Activated gamma-delta T cell treated with Interleukin-2 at 50 U/mL for 16 hours (primary cell): ENCODE measurements at regions not wholly inside any gene's neighbourhood (a gene's known extent, or its start where the extent isn't known, plus 50 kb on each side); places are given as distances from the start of the nearest gene placed in this dataset.

Experiments
- DNase-seq: peaks from one replicate; pipeline ENCODE4 v3.0.0-alpha.2; 2020

GRCh38 chr21:14716761-14717396 is 170.8 kb upstream of the SAMSN1 start:
- DNase-seq = no peak

- no peak for DNase-seq
Measured at GRCh38 chr21:14713109-14713508, 167.0 kb upstream of the SAMSN1 start.

DNA sequence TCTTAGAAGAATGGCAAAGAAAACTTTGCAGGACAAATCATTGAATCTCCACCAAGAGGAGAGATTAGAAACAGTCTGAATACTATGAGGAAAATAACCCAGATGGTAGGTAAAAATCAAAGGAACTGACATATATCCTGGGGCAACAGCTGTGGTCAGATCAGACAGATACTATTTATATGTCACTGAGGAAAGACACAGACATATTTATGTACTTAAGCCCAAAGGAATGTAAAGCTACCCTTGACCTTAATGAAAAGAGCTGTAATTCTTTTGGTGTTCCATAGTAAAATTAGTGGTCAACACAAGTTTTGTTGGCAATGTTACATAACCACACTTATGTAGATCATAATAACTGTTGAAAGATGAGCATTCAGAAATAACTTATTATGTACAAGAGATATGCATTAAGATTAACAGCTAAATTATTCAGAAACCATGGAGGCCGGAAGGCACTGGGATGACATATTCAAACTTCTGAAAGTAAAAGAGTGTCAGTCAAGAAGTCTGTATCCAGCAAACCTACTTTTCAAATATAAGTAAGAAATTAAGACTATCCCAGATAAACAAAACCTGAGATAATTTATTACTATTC is 166.1 kb upstream of the SAMSN1 start:
- no peak for DNase-seq

GRCh38 chr21:14711287-14711686 is 165.2 kb upstream of the SAMSN1 start:
- DNase-seq = no peak

- DNase-seq = no peak
Measured at GRCh38 chr21:14707511-14708020, 161.5 kb upstream of the SAMSN1 start.

DNA sequence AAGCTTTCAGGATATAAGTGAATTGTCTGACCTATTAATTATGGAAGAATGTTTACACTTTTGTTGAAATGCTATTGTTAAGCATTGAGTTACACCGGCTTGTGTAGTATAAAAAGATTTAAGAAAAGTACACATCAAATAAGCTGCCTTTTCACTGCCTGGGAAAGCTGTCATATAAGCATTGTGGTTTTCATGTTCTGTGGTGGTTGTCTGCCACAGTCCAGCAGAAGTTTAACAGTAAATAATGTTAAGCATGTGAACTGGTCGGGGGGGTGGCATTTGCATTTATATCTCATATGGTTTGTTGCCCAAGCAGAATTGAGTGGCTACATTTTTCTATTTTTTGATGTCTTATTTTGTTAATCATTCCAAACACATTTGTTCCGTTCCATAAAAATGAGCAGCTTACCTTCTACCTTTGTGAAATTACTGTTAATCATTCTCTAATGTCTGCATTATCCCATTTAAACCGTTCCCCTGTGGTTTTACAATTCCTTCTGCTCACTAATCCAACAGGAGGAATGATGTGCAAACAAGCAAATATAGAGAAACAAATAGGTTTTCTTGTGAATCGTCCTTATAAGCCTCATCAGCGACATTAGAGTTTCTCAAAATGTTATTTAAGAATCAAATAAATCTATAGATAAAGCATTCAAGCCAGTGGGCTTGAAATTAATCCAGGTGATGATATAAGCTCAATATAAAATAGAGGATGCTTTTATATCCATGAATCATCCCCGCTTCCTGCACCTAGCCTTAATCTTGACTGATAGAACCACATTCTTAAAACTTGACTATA is 160.8 kb upstream of the SAMSN1 start:
- no peak for DNase-seq

DNA sequence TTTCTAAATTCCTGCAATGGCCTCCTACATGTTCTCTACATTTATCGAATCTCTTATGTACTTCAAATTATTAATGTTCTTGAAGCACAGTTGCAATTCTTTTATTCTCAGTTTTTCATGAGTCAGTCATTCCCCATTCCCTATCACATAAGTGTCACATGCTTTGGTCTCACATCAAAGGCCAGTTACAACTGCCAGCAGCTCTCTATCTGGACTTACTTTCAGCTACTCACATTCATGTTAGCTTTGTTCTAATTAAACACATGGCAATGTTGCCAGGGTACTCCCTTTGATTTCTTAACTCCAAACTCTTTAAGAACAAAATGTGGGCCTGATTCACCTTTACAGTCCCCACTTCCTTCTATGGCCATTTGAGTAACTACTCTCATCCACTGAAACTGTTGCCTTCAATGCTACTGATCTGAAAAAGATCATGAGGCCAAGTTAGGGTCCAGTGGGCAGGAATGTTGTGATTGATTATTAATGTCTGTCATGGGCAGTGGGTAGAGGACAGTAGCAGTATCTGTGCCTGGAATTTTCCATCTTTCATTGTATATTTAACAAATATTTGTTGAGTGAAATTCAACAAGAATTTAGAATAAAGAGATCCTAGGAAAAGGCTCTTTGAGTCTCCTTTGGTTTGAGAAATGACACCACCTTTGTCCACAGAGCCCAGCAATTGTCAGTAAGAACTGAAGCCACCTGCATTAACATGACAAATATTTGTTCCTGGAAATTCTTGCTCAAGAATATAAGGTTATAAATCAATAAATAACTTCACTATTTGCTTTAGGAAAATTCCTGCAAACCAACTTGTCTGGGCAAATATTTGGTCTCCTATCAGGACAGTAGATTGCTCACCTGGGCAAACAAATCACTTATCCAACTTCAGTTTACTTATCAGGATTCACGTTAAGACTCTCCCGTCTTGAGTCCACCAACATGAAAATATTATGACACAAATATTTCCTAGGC is 153.6 kb upstream of the SAMSN1 start:
- no peak for DNase-seq

DNA sequence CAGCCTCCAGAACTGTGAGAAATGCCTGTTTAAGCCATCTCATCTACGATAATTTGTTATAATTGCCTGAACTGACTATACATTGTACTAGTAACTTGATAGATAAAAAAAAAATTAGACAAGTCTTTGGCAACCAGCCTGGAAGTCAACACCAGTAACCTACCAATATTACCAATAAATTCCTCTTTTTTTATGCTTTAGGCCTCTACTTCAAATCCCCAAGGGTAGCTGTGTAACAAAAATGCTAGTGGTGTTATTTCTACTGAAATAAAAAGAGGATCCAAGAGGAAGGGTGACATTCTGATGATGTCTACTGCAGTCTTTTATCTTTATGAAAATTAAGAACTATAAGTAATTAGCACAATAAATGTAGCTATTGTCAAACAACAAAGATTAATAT is 151.7 kb upstream of the SAMSN1 start:
- no peak for DNase-seq

- no peak for DNase-seq
Measured at GRCh38 chr21:14694817-14695216, 148.7 kb upstream of the SAMSN1 start.

GRCh38 chr21:14693997-14694396 is 147.9 kb upstream of the SAMSN1 start:
- no peak for DNase-seq

DNA sequence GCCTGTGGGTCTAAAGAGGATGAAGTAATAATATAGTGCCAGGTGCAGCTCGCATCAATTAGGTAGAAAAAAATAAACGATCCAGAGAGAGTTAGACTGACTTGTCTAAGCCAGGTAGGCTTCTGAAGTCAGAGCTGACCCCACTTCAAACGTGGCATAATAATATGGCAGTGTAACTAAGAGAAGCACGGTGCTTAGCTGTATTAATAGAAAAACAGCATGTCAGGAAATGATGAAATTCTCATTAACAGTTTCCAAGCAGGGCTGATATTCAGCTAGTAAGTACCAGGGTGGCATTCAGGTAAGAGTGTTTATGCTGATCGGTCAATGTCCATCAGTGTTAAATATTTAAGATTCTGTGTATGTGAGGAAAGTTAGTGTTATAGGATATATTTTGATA is 145.8 kb upstream of the SAMSN1 start:
- DNase-seq = no peak

GRCh38 chr21:14690886-14691285 is 144.8 kb upstream of the SAMSN1 start:
- no peak for DNase-seq

- DNase-seq = no peak
Measured at GRCh38 chr21:14688936-14689335, 142.8 kb upstream of the SAMSN1 start.

DNA sequence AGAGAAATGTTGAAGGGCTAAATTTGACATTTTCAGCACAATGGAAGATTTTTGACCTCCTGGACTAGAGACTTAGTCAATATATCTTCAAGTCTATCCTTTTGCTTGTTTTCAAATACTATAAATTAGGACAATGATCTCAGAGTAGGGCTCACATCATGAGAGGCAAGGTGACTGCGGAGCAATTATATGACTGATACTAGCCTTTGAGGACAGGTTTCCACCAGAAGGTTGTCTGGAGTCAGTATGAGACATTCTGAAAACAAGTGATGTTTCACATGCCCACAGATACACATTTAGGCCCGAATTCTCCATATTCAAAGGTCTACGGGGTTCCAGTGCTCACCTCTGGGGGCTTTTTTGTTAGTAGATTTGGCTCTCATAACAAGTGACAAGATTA is 142.3 kb upstream of the SAMSN1 start:
- no peak for DNase-seq

- no peak for DNase-seq
Measured at GRCh38 chr21:14687268-14687625, 141.1 kb upstream of the SAMSN1 start.

DNA sequence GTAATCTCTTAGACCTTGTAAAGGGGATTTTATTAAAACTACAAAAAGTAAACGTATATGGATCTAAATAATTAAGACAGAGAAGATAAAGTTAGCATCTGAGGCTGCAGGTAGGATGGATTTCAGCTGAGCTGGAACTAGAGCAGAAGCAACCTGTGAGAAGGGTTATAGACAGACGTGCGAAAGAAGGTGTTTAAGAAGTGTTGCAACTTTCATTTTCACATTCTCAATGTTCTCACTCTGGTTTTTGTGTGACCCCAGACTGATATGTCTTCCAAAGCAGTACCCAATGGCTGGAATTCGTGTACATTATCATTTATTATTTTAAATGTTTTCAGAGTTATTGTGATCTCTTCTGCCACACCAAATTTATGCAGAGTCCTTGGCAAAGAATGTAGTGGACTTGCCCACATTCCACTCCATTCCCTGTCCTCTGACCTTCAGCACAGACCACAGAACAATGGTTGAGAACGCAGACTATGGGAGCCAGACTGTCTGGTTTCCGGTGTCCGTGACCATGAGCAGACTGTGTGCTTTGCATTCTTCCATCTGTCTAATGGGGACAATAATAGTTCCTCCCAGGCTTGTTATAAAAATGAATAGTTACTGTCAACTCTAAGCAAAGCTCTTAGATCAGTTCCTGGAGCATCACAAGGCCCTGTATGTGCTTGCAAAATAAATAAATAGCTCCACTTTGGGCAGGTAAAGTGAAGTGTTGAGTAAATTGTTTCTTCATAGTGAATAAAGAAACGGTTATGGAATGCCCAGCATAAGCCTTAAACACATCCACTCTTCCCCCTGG is 140.6 kb upstream of the SAMSN1 start:
- no peak for DNase-seq

DNA sequence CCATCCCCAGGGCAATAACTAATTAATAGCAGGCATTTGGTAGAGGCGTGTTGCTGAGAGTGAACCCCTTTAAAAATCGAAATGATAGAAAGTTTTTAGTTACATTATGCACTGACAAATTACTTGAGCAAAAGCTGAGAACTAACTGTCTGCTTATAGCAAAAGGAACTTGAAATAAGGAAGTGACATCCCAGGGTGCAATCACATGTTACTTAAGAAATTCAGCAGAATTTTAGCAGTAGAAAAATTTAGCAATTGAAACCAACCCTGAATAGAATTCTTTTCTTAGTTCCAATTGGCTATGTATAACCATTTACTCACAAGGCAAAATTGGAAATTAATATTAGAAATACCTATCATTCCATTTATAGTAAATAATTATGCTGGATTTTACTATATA is 139.5 kb upstream of the SAMSN1 start:
- no peak for DNase-seq

GRCh38 chr21:14684071-14684470 is 138.0 kb upstream of the SAMSN1 start:
- no peak for DNase-seq

- no peak for DNase-seq
Measured at GRCh38 chr21:14683063-14683462, 136.9 kb upstream of the SAMSN1 start.

DNA sequence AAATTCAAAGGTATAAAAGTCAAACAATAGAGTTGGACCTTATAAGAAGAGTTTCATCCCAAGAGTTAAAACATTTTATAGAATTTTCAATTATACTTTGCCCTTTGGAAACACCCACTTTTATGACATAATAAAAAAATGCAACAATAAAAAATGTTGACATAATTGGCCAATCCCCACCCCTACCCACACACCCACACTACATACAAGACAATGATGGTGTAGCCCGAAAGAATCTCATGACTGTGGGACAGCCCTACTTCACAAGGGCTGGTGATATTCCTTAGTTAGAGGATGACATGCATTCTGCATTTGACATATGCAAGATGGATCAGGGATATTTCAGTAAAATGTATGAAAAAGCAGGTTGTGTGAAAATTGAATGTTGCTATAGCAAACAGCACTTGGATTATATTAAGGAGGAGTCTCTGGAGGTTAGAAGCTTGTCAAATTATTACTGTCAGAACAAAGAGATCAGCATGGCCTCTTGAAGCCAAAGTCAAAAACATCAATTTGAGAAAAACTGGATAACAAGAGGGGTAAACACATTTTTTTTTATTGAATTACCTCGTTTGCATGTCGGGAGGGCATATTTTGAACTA is 133.0 kb upstream of the SAMSN1 start:
- no peak for DNase-seq

- DNase-seq = no peak
Measured at GRCh38 chr21:14677639-14678179, 131.6 kb upstream of the SAMSN1 start.
